Pulmonary artery endothelial cell (primary cell): ENCODE measurements at regions not wholly inside any gene's neighbourhood (a gene's known extent, or its start where the extent isn't known, plus 50 kb on each side); places are given as distances from the start of the nearest gene placed in this dataset.
"Not testable (repeated sequence)": the region's sequence is repeated elsewhere in the genome, so short reads cannot be mapped to it uniquely, and the experiment has no call there.

Experiments
- DNase-seq: peaks from one replicate; pipeline ENCODE4 v3.0.0-alpha.2; 2011; ENCODE audit warnings: low read depth, low spot score

DNA sequence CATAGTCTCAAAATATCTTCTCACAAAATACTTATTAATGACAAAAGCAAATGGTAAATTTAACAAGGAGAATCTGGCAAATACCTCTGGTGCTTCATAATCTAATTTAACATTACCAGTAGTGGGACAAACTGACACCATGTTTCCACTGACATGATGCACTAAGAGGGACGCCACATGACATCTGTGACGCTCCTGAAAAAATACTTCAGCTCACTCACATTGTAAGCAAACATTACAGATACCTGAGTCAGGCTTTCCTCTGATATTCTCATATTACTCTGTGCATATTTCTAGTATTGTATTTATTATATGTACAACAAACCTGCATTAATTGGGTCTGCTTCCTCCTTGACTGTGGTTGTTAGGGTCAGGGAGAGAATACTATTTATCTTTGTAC, 56.7 kb upstream of the OSMR start:
- no peak for DNase-seq

DNA sequence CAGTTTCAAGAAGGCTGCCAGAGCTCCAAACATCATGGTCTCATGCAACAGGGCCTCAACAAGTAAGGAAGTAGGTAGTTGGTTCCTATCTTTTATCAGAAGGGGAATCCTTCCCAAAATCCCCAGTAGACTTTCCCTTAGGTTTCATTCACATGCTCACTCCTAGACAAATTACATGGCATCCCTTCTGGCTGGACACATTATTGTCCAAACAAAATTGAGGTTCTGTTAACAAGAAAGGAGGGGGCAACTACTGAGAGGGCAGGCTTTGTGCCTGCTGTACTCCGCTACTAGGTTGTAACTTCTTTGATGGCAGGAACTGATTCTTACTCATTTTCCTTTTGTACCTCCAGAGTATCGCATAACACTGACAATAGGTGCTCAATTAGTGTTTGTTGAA, 56.0 kb upstream of the OSMR start:
- DNase-seq: no peak

DNA sequence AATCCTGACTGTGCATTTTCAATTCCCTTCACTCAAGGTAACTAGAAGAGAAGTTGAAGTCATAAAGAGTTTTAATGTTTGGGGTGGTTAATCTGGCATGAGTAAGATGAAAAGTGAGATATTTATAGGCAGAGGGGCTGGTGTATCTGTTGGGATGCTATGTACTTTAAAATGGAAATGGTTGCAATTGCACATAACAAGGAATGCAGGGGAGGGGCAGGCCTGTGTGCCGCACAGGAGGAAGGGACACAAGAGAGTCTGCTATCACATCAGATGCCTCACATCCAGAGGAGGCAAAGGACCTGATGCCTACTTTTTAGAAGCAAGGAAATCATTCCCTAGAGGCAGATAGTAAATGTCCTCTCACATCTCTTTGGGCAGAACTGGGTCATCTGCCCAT, 55.5 kb upstream of the OSMR start:
- no peak for DNase-seq

DNA sequence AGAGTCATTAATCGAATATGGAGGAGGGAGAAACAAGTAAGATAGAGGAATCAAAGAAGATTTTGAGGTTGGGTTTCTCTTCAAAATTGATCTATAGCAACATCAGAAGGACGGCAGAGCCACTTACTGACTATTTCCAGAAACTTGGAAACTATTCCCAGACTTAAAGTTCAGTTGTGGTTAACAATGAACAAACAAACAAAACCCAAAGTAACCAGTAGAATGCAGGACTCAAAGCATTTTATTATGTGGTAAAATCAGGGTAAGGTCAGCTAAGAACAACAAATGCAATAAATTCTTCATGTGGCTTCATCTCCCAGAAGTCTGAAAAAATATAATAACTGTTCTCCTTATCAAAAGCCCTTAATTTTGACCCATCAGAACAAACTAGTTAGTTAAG, 54.9 kb upstream of the OSMR start:
- no peak for DNase-seq

DNA sequence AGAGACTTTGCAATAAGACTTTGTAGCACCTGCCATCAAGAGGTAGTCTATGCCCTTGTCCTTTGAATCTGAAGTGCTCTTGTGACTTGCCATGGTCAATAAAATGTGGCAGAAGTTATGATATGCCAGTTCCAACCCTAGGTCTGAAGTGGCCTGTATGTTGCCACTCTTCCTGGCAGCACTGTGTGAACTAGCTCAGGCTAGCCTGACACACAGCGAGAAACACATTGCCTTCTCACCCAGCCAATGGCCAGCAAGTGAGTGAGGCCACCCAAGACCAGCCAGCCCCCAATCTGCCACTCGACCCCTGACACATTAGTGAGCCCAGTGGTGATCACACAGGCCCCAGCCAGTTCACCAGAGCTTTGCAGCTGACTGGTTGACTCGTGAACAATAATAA, 52.7 kb upstream of the OSMR start:
- DNase-seq: no peak

DNA sequence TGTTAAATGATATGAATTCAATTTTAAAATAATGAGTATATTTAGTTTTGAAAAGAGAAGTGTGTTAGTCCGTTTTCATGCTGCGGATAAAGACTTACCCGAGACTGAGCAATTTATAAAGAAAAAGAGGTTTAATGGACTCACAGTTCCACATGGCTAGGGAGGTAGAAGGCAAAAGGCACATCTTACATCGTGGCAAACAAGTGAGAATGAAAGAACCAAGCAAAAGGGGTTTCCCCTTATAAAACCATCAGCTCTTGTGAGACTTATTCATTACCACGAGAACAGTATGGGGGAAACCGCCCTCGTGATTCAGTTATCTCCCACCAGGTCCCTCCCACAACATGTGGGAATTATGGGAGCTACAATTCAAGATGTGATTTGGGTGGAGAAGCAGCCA, 51.8 kb upstream of the OSMR start:
- not testable (repeated sequence) for DNase-seq

DNA sequence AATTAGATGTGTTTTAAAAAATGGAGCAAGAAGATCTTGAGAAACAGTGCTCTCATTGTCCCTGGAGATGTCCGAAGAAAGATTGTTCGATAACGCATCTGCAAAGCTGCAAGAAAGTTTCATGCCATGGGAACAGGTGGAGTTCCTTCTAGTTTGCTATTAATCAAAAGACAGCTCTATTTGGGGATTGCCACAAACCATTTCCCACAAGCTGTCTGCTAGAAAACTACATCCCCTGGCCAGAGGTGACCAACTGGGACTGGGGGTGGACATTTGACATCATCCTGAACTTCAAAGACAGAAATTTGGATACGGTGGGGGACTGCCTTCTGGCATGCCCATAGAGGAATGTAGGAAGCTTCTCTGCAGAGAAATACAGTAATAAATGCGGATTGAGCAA, 50.8 kb upstream of the OSMR start:
- no peak for DNase-seq

DNA sequence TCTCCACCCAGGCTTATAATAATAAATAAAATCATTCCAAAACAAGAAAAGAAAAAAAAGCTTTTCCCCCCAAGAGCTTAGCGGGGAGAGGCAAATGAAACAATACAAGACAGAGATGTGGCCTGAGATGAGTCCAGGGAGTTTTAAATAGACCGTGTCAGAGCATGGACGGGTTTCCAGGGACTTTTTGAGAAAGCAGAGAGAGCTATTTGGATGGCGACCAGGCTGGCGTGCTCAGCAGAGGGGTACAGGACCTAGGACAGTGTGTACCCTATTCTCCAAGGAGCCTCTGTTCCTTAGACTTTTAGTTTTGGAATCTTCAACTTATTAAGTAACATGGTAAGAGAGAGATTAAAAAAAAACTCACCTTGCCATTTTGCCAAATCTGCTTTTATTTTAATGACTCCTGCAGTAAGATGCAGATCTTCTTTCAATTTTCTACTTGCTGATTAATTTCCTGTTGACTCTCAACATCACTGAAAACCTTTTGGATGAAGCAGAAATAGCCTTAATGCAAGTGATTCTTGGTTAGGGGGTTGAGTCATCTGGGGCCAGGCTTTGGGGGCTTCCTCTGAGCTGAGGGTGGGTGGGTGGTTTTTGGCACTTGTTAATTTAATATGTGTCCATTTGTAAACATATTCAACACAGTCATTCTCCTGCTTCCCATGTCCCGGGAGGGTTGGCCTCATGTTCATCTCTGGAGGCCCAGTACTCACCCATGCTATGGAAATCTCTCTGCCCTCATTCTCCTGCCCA, 49.6 kb upstream of the OSMR start:
- no peak for DNase-seq
